Activated T-cell treated with anti-CD3 and anti-CD28 coated beads, Interleukin-2, amount 50 U/mL, for 1 hour (primary cell): ENCODE measurements at regions not wholly inside any gene's neighbourhood (a gene's known extent, or its start where the extent isn't known, plus 50 kb on each side); places are given as distances from the start of the nearest gene placed in this dataset.
"Not testable (repeated sequence)": the region's sequence is repeated elsewhere in the genome, so short reads cannot be mapped to it uniquely, and the experiment has no call there.

Experiments
- DNase-seq: peaks from one replicate; pipeline ENCODE4 v3.0.0-alpha.2; 2020

DNA sequence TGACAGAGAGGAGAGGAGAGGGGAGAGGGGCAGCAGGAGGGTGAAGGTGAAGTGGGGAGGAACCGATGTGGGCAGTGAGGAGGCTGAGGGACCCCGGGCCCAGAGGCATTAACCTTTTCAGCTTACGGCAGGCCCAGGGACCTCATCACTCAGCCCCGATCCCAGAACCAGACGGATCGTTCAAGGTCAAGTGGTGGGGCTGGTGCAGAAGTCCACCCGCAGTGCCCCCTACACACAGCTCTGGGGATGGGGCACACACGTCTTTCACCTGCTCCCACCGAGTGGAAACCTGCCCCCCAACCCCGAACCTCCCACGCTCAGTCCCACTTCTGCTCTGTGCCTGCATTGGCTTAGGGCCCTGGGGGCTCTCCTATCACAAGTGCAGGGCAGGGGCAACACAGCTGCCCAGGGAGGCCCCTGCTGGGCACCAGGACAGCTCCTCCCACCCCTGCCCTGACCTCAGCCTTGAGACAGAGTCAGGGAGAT is 81.9 kb upstream of the GOLGA6L4 start:
- DNase-seq, result not testable (repeated sequence)

DNA sequence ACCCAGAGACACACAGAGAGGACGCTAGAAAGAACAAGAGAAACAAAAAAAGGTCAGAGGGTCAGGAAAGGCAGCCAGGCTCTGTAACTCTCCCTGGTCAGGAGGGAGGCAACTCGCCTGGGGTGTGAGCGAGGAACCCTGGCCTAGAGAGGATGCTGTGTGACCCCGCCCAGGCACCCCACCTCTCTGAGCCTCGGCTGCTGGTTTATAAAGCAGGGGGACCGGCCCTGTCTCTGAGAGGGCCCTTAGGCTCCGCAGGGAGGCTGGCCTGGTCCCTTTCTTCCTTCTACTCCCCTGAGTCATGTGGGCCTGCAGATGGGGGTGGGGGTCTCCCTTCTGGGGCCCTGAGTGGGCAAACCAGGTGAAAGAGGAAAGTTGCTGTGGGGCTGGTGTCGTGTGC is 81.3 kb upstream of the GOLGA6L4 start:
- DNase-seq, result not testable (repeated sequence)

DNA sequence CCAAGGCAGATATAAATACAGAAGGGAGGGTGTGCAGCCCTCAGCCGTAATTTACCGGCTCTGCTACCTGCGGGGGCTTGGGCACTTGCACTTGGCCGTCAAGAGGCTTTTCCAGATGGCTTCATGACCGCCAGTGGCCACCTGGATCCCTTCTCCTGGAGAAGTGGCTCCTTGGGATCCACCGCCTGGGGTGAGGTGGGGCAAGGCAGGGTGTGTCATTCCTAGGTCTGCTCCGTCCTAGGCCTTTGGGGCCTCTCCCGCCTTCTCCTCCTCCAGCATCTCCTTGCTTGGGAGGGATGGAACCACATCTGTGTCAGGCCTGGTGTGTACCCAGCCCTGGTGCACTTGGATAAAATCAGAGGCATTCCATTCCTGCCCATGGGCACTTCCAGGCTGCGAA is 80.8 kb upstream of the GOLGA6L4 start:
- DNase-seq, result not testable (repeated sequence)

DNA sequence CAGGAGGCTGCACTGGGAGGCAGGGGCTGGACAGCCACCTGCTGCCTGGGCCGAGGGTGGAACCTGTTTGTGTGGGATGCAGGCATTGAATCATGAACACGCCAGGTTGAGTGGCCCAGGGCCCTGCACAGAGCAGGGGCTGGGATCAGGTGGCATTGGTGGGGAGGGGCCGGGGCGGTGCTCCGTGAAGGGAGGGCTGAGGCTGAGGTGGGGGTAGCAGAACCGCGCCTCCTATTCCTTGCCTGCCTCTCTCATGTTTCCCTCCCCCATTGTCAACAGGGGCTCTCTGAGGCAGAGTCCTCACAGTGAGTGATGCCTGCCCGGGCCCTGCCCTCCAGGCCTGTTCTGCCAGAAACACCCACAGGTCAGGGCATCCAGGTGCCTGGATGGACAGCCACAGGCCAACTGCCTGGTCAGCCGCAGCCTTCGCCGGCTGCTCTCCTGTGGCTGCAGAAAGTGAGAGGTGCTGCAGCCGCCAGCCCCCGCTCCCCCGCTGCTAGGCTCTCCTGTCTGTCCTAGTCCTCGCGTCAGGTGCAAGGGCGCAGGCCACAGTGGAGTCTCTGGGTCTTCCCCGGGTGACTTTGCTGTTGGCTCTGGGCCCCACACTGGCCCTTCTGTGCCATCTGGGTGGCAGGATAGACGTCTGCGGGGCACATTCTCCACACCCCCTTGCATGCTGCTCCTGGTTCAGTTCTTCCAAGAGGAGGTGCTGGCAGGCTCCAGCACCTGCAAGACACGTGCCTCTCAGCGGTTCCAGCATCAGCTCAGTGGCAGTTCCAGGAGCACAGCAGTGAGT is 79.6 kb upstream of the GOLGA6L4 start:
- not testable (repeated sequence) for DNase-seq

DNA sequence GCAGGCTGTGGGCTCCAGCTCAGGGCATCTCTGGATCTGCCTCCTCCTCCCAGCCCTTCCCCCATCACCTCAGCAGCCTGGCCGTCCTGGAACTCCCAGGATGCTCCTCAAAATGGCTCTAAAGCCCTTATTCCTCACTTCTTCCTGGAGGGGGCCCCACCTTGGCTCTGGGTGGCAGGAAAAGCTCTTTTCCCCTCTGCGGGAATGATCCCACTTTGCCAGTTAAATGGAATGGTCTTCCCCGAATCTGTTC is 79.1 kb upstream of the GOLGA6L4 start:
- not testable (repeated sequence) for DNase-seq

DNA sequence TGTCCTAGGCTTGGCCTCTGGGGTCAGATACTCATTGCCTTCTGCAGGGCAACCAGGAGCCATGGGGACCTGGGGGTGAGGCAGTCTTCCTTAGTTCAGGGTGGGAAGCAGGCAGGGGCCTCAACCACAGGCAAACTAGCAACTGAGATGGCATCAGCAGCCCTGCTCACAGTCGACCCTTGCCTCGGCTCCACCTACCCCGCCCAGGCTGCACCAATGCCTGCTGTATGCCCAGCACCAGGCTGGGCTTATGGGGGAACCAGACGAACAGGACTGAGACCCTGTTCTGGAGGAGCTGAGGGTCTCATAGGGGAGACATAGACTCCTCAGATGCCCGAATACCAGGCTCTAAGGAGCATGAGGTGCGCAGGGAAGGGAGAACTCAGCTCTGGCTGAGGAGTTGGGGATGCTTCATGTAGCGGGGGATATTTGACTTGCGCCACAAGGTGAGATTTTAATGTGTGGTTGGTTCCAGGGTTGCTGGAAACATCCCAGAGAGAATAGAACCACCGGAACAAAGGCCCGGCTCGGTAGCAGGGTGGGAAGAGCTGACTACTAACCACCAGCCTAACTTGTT is 78.4 kb upstream of the GOLGA6L4 start:
- DNase-seq, result not testable (repeated sequence)

DNA sequence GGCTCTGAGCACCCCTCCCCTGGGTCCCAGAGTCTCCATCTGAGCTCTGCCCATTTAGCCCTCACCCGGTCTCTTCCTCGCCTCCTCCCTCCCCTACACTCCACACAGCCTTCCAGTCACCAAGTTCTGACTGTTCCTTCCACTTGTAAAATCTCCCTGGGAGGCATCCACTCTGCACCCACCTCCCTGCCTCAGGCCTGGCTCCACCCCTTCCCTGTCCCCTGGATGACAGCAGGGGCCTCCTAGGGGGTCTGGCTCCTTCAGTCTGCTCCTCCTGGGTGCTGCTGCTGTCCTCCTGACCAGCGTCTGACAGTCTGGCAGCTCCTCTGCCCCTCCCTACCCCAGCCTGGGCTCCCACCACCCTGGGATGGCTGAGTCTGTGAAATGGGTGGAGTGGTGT is 77.7 kb upstream of the GOLGA6L4 start:
- not testable (repeated sequence) for DNase-seq

DNA sequence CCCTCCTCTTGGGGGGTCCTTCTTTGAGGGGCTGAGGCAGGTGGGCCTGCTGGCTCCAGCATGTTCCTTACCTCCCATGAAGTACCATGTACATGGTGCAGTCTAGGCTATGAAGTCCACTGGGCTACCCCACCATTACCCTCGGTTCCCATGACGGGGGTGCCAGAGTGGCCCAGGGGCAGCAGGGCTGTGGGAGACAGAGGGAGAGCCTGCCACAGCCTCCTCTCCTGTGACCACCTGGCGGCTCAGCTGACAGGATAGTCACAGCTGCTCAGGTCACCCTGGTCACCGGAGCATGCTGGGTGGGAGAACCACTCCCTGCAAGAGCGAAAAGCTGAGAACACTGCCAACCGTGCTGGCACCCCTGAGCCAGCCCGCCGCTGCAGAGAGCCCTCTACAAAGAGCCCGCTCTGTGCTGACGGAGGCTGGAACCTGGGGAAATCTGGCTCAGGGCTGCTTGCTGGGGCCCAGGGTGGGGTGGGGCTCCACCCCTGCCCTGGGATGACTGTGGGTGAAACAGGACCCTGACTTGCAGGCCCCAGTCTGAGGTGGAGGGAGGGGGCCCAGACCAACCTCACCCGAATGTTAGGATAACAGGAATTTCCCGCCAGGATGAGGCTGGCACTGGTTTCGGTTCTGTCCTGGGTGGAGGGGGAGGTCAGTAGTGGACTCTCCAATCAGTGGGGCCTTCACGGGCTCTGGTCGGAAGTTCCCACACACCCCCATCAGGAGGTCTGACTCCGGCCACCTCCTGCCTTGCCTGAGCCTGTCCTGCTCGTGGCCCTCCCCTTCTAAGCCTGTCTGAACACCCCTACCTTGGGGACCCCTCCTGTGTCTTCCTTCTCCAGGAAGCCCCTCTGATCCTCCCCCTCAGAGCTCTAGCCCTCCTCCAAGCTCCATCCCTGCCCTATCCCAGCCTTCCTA is 76.0 kb upstream of the GOLGA6L4 start:
- not testable (repeated sequence) for DNase-seq

DNA sequence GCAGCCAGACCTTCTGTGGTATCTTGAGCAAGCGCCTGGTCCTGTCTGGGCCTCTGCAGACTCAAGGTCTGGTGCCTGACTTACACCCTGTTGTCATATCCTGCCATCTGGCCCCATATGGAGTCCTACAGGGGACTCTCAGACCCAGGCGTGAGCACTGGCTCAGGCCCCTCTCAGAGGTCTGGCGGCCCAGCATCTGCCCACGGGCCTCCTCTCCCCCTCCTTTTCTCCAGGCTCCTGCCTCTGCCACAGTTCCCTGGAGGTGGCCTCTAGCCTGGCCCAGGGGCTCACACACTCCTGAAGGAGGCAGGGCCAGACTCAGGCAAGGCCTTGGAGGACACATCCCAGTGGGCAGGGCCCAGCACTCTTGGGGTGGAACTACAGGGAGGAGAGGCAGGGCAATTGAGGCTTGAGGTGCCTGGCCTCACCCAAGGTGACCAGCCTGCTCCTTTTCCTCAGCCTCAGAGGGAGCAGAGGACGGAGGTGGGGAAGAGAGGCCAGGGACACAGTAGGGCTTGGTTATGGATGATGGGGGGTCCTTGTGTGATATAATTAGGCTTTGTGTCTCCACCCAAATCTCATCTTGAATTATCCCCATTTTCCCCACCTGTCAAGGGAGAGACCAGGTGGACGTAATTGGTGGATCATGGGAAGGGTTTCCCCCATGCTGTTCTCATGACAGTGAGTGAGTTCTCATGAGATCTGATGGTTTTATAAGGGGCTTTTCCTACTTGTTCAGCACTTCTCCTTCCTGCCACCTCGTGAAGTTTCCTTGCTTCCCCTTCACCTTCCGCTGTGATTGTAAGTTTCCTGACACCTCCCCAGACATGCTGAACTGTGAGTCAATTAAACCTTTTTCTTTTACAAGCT is 70.9 kb upstream of the GOLGA6L4 start:
- DNase-seq, result not testable (repeated sequence)

DNA sequence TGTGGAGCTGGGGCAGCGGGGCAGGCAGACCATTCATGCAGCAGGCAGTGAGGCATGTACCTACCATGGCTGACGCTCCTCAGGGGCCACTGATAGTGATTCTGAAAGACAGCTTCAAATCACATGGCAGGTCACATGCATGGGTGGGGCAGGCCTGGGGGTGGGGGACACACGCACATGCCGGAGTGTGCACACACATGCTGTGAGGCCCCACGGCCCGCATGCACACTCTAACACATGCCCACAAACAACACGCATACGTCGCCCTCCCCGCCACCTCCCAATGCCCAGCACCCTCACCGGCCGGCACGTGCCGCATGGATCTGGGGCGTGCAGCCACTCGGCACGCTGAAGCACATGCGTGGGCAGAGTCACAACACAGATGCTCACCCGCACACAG is 65.5 kb upstream of the GOLGA6L4 start:
- DNase-seq, result not testable (repeated sequence)

DNA sequence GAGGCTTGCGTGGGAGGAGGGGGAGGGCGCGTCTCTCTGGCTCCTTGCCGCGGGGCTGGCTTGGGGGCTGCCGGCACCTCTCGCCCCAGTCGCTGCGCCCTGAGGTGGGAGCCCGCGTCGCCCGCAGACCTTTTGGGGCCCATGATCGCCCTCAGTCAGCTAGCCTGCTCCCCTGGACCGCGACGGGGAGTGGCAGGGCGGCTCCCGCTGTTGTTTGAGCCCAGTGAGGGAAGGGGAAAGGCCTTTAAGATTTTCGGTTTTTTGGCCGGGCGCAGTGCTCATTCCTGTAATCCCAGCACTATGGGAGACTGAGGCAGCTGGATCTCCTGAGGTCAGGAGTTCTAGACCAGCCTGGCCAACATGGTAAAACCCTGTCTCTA is 62.4 kb upstream of the GOLGA6L4 start:
- DNase-seq, result not testable (repeated sequence)
